Endothelial cell (in vitro differentiated cells): ENCODE measurements at regions not wholly inside any gene's neighbourhood (a gene's known extent, or its start where the extent isn't known, plus 50 kb on each side); places are given as distances from the start of the nearest gene placed in this dataset.
A peak's percentile ranks its signal among the peaks of the same experiment; 100 is the strongest.
"Not testable (repeated sequence)": the region's sequence is repeated elsewhere in the genome, so short reads cannot be mapped to it uniquely, and the experiment has no call there.

Source experiments
- DNase-seq: peaks from one replicate; pipeline ENCODE4 v3.0.0; 2021; ENCODE audit warnings: low spot score
- H3K27ac Mint-ChIP-seq: one replicate; pipeline ENCODE4 v1.8.0; 2021; ENCODE audit warnings: mixed read lengths, inconsistent platforms; ENCODE audit not compliant: unreplicated experiment
- H3K27me3 Mint-ChIP-seq: one replicate; pipeline ENCODE4 v1.8.0; 2021; ENCODE audit warnings: mild to moderate bottlenecking, moderate library complexity, mixed read lengths, inconsistent platforms; ENCODE audit not compliant: unreplicated experiment
- H3K36me3 Mint-ChIP-seq: one replicate; pipeline ENCODE4 v1.8.0; 2021; ENCODE audit warnings: mild to moderate bottlenecking, low read depth, mixed read lengths, inconsistent platforms; ENCODE audit not compliant: unreplicated experiment
- H3K4me1 Mint-ChIP-seq: one replicate; pipeline ENCODE4 v1.8.0; 2021; ENCODE audit warnings: mild to moderate bottlenecking, mixed read lengths, inconsistent platforms; ENCODE audit not compliant: unreplicated experiment
- H3K4me3 Mint-ChIP-seq: one replicate; pipeline ENCODE4 v1.8.0; 2021; ENCODE audit warnings: mild to moderate bottlenecking, mixed read lengths, inconsistent platforms; ENCODE audit not compliant: unreplicated experiment
- H3K9me3 Mint-ChIP-seq: one replicate; pipeline ENCODE4 v1.8.0; 2021; ENCODE audit warnings: mixed read lengths, inconsistent platforms; ENCODE audit not compliant: unreplicated experiment
- CTCF ChIP-seq: fragments of 200-600 bp; sonication (generic); IDR thresholded peaks from one replicate; pipeline ENCODE4 v1.5.0; 2021; ENCODE audit warnings: antibody characterized with exemption; ENCODE audit not compliant: unreplicated experiment

GRCh38 chr2:105486762-105487141 is 87.9 kb upstream of the FHL2 start:
- DNase-seq: no peak
- Mint-ChIP-seq H3K36me3 (peaks cover 3% of the 10 kb centered on the region), H3K9me3 (no peaks in the 10 kb centered on the region), H3K27ac (no peak overlapping the region), H3K4me1 (no peaks in the 10 kb centered on the region), H3K4me3 (no peak overlapping the region), H3K27me3 (no peaks in the 10 kb centered on the region)
- no peak for TF ChIP-seq CTCF

GRCh38 chr2:105478670-105479069 is 79.8 kb upstream of the FHL2 start:
- no peak for TF ChIP-seq CTCF
- H3K4me1 Mint-ChIP-seq: no peaks in the 10 kb centered on the region
- H3K36me3 Mint-ChIP-seq: no peaks in the 10 kb centered on the region
- no peak overlapping the region for H3K27ac Mint-ChIP-seq
- no peak for DNase-seq
- H3K27me3 Mint-ChIP-seq: no peaks in the 10 kb centered on the region
- H3K4me3 Mint-ChIP-seq: no peak overlapping the region
- H3K9me3 Mint-ChIP-seq: no peaks in the 10 kb centered on the region

GRCh38 chr2:105477050-105477620 is 78.3 kb upstream of the FHL2 start:
- H3K4me3 Mint-ChIP-seq, DNase-seq, H3K27ac Mint-ChIP-seq, H3K27me3 Mint-ChIP-seq, H3K4me1 Mint-ChIP-seq, H3K9me3 Mint-ChIP-seq, H3K36me3 Mint-ChIP-seq: not testable (repeated sequence)

GRCh38 chr2:105473011-105473410 is 74.2 kb upstream of the FHL2 start:
- DNase-seq: no peak
- Mint-ChIP-seq H3K27ac (no peak overlapping the region), H3K36me3 (no peaks in the 10 kb centered on the region)

GRCh38 chr2:105470979-105471378 is 72.1 kb upstream of the FHL2 start:
- H3K36me3 Mint-ChIP-seq: no peaks in the 10 kb centered on the region
- peak overlapping the region; percentile 27 for H3K27ac Mint-ChIP-seq
- no peaks in the 10 kb centered on the region for H3K9me3 Mint-ChIP-seq
- H3K4me3 Mint-ChIP-seq: no peak overlapping the region
- peaks cover 17% of the 10 kb centered on the region for H3K4me1 Mint-ChIP-seq
- TF ChIP-seq CTCF: no peak
- H3K27me3 Mint-ChIP-seq: peaks cover 7% of the 10 kb centered on the region
- no peak for DNase-seq

More at GRCh38 chr2:105473011-105473410, 74.2 kb upstream of the FHL2 start:
- no peak overlapping the region for H3K4me3 Mint-ChIP-seq
- H3K4me1 Mint-ChIP-seq: peaks cover 17% of the 10 kb centered on the region
- H3K9me3 Mint-ChIP-seq: no peaks in the 10 kb centered on the region
- H3K27me3 Mint-ChIP-seq: peaks cover 4% of the 10 kb centered on the region
- no peak for TF ChIP-seq CTCF
